Embryonic facial prominence (tissue), 1 donor: ENCODE measurements at regions not wholly inside any gene's neighbourhood (a gene's known extent, or its start where the extent isn't known, plus 50 kb on each side); places are given as distances from the start of the nearest gene placed in this dataset.
"Not testable (repeated sequence)": the region's sequence is repeated elsewhere in the genome, so short reads cannot be mapped to it uniquely, and the experiment has no call there.

Experiments used
- DNase-seq: peaks from one replicate; pipeline ENCODE4 v3.0.0-alpha.2; 2016; ENCODE audit errors: extremely low spot score

DNA sequence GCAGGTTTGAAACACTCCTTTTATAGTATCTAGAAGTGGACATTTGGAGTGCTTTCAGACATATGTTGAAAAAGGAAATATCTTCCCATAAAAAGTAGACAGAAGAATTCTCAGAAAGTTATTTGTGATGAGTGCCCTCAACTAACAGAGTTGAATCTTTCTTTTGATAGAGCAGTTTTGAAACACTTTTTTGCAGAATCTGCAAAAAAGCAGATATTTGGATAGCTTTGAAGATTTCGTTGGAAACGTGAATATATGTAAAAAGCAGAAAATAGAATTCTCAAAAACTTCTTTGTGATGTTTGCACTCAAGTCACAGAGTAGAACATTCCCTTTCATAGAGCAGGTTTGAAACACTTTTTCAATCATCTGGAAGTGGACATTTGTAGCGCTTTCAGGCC lies 676.4 kb upstream of the ZNF337 start:
- DNase-seq, result not testable (repeated sequence)

DNA sequence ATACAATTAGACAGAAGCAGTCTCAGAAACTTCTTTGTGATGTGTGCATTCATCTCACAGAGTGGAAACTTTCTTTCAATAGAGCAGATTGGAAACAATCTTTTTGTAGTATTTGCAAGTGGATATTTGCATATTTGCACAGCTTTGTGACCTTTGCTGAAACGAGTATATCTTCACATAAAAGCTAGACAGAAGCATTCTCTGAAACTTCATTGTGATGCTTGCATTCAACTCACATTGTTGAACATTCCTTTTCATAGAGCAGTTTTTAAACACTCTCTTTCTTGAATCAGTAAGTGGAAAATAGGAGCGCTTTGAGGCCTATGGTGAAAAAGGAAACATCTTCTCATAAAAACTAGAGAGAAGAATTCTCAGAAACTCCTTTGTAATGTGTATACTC lies 657.9 kb upstream of the ZNF337 start:
- DNase-seq, result no peak

DNA sequence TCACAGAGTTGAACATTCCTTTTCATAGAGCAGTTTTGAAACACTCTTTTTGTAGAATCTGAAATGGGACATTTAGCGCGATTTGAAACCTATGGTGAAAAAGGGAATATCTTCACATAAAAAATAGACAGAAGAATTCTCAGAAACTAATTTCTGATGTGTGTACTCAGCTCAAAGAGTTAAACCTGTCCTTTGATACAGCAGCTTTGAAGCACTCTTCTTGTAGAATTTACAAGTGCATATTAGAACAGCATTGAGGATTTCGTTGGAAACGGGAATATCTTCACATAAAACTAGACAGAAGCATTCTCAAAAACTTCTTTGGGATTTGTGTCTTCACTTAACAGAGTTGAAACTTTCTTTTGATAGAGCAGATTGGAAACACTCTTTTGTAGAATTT lies 650.7 kb upstream of the ZNF337 start:
- DNase-seq, result no peak

DNA sequence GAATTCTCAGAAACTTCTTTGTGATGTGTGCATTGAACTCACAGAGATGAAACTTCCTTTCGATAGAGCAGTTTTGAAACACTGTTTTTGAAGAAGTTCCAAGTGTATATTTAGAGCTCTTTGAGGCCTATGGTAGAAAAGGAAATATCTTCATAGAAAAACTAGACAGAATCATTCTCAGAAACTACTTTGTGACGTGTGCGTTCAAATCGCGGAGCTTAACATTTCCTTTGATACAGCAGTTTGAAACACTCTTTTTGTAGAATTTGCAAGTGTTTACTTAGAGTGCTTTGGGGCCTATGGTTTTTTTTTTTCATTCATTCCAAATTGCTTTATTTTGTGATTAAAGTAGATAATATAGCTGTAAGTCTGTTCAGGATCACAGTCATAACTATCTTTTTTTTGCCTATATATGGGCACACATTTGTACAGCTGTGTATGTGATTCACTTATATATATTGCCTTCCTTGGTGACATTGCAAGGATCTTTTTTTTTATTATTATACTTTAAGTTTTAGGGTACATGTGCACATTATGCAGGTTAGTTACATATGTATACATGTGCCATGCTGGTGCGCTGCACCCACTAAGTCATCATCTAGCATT lies 643.9 kb upstream of the ZNF337 start:
- DNase-seq, result not testable (repeated sequence)

DNA sequence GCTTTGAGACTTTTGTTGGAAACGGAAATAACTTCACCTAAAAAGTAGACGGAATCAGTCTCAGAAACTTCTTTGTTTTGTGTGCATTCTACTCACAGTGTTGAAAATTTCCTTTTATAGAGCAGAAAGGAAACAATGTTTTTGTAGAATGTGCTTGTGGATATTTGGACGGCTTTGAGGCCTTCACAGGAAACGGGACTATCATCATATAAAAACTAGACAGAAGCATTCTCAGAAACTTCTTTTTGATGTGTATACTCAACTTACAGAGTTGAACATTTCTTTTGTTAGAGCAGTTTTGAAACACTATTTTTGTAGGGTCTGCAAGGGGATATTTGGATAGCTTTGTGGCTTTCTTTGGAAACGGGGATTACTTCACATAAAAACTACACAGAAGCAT lies 627.5 kb upstream of the ZNF337 start:
- no peak for DNase-seq

DNA sequence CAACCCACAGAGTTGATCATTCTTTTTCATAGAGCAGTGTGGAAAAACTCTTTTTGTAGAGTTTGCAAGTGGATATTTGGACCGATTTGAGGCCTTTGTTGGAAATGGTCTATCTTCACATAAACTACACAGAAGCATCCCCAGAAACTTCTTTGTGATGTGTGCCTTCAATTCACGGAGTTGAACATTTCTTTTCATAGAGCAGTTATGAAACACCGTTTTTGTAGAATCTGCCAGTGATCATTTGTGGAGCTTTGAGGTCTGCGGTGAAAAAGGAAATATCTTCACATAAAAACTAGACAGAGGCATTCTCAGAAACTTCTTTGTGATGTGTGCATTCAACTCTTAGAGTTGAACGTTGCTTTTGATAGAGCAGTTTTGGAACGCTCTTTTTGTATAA lies 618.4 kb upstream of the ZNF337 start:
- DNase-seq, result no peak

DNA sequence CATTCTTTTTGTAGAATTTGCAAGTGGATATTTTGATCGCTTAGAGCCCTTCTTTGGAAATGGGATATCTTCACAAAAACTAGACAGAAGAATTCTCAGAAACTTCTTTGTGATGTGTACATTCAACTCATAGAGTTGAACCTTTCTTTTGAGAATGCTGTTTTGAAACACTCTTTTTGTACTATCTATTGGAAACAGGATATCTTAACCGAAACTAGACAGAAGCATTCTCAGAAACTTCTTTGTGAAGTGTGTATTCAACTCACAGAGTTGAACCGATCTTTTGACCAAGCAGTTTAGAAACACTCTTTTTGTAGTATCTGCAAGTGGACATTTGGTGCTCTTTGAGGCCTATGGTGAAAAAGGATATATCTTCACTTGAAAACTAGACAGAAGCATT lies 613.1 kb upstream of the ZNF337 start:
- not testable (repeated sequence) for DNase-seq

DNA sequence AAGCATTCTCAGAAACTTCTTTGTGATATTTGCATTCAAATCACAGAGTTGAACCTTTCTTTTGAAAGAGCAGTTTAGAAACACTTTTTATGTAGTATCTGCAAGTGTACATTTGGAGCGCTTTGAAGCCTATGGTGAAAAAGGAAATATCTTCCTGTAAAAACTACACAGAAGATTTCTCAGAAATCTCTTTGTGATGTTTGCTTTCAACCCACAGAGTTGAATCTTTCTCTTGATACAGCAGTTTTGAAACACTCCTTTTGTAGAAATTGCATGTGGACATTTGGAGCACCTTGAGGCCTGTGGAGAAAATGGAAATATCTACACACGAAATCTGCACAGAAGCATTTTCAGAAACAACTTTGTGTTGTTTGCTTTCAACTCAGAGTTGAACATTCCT lies 612.3 kb upstream of the ZNF337 start:
- no peak for DNase-seq

DNA sequence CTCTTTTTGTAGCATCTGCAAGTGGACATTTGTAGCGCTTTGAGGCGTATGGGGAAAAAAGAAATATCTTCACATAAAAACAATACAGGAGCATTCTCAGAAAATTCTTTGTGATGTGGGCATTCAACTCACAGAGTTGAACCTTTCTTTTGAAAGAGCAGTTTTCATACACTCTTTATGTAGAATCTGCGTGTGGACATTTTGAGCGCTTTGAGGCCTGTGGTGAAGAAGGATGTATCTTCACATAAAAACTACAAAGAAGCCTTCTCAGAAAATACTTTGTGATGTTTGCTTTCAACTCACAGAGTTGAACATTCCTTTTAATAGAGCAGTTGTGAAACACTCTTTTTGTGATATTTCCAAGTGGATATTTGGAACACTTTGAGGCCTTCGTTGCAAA lies 598.4 kb upstream of the ZNF337 start:
- DNase-seq, result no peak

DNA sequence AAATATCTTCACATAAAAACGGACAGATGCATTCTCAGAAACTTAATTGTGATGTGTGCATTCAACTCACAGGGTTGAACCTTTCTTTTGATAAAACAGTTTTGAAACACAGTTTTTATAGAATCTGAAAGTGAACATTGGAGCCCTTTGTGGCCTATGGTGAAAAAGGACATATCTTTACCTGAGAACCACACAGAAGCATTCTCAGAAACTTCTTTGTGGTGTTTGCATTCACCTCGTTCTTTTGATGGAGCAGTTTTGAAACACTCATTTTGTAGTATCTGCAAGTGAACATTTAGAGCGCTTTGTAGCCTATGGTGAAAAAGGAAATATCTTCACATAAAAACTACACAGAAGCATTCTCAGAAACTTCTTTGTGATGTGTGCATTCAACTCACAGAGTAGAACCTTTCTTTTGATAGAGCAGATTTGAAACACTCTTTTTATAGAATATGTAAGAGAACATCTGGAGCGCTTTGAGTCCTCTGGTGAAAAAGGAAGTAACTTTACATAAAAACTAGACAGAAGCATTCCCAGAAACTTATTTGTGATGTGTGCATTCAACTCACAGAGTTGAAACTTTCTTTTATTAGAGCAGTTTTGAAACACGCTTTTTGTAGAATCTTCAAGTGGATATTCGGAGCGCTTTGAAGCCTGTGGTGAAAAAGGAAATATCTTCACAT lies 591.9 kb upstream of the ZNF337 start:
- not testable (repeated sequence) for DNase-seq

DNA sequence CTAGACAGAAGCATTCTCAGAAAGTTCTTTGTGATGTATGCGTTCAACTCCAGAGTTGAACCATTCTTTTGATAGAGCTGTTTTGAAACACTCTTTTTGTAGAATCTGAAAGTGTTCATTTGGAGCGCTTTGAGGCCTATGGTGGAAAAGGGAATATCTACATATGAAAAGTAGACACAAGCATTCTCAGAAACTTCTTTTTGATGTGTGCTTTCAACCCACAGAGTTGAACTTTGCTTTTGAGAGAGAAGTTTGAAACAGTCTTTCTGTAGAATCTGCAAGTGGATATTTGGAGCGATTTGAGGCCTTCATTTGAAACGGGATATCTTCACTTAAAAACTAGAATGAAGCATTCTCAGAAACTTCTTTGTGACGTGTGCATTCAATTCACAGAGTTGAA lies 582.6 kb upstream of the ZNF337 start:
- DNase-seq, result no peak

DNA sequence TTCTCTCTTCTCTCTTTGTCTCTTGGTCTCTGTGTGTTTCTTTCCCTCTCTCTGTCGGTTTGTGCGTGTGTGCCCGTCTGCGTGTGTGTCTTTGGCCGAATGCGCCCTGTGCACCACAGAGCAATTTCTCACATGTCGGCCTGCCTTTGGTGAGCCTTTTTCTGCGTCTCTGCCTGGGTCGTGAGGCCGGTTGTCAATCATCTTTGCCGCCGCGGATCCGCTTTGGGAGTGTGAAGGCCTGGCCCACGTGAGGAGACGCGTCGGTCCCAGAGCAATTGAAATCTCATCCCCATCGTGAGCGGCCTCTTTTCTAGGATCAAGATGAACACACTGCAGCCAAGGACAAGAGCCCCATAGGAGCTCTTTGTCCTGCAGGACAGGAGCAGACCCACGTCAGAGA lies 580.7 kb upstream of the ZNF337 start:
- DNase-seq, result no peak

DNA sequence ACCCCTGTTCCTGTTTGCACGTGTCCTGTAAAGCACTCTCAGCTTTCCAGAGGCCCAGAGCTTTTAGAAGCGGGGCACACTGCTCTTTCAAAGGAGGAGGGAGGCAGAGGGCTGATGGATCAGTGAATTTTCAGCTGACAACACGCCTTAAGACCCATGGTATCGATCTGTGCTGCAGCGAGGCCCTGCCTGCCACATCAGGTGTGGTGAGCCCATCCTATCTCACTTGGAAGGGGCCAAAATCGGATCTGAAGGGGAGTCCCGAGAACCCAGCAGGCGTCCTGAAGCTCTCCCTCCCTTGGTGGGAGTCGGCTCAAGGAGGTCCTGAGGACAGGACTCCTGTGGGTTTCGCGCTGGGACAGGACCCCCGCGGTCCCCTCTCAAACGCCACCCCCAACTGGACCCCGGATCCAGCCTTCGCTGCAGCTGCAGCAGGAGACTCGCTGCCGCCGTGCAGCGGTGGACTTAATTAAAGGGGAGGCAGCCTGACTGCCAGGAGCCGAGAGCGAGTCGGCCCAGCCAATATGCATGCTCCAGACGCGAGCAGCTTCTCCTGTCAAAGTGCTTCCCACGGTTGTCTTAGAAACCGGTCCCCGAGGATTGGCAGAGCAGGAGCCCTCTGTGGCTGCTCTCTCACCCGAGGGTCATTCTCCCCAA lies 580.0 kb upstream of the ZNF337 start:
- DNase-seq, result no peak

DNA sequence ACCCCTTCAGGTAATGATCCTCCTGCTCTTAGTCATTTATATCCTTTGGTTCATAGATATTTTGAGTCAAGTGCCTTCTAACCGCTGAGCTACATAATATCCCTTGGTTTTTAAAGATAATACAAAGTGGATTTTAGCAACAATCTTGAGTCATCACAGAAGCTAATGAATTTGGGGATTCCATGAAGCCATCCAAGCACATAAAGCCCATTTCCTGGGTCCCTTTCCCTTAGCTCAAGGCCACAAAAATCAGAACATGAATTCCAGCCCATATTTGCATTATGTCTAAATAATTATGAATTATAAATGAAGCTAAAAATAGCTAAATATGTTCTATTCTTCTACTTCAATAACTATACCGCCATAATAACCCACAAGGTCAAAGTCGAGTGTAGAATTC lies 572.1 kb upstream of the ZNF337 start:
- DNase-seq, result not testable (repeated sequence)

DNA sequence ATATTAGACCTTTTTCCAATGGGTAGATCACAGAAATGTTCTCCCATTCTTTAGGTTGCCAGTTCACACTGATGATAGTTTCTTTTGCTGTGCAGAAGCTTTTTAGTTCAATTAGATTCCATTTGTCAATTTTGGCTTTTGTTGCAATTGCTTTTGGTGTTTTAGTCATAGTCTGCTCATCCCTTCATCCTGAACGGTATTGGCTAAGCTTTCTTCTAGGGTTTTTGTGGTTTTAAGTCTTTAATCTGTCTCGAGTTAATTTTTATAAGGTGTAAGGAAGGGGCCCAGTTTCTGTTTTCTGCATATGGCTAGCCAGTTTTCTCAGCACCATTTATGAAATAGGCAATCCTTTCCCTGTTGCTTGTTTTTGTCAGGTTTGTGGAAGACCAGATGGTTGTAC lies 564.3 kb upstream of the ZNF337 start:
- not testable (repeated sequence) for DNase-seq

DNA sequence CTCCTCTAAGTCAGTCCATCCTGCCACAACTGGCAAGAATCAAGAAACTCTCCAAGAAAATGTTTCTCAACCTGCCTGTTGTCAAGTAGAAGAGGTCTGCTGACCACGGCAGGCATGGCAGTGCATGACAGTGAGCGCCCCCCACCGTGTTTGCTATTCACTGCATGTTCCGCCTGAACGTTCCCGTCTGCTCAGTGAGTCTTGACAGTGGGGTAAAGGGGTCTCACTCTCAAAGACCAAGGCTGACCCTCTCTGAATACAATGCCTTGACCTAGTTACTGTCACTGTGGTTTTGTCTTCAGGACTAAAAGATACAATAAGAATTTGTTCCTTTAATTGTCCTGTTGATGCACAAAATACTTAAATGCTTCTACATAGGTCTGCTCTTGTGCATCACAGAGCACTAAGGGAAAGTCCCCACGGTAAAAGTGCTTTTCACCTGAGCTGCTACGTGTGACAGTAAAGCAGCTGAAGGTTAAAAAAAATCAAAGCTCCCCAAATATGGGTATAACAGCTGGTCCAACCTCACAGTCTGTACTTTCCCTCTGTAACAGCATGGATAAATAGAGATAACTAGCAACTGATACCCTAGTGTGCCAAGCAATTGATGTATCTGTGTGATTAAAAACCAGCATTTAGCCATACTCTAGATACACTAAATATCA lies 555.8 kb upstream of the ZNF337 start:
- not testable (repeated sequence) for DNase-seq

DNA sequence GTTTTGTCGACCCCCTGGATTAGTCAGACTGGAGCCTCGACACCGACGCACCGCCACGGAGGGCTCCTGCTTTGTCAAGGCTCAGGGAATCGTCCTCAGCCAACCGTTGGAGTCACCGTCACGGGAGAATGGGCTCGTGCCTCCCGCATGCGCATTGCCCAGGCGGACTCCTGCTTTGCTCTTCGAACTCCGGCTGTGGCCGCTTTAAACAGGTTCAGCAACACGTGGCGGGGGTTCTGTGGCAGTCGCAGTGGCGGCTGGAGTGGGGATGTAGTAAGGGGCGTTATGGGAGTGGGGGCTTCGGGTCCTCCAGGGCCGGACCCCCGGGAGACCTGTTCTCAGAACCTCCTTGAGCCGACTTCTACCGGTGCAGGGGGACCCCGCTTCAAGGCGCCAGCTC lies 554.7 kb upstream of the ZNF337 start:
- not testable (repeated sequence) for DNase-seq

DNA sequence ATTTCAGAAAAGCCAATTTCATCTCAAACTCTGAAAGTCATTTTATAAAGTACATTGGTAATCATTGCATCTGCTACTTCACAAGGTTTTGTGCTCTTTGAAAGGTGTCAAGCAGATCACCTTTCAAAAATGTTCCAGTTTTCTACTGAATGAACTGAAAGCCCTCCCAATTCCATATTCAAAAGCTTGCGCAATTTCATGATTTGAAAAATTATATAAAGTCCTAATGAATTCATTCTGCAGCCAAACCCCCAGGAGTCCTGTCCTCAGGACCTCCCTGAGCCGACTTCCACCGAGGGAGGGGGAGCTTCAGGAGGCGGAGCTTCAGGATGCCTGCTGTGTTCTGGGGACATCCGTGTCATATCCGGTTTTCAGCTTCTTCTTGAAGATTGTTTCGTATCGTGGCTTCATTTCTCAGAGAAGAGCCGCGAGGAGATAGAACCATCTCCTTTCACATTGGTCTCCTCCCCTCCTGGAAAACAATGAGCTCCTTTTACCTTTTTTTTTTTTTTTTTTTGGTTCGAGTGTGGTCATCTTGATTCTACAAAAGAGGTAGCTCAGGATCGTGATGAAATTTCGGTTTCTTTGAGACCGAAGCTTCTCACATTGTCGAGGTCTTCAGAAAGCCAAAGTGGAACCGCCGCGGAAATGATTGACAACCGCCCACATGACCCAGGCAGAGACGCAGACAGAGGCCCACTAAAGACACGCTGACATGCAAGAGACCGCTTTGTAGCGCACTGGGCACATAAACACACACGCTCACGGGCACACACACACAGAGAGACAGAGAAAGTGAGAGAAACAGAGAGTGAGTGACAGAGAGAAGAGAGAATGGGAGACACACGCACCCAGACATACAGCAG lies 553.8 kb upstream of the ZNF337 start:
- not testable (repeated sequence) for DNase-seq

DNA sequence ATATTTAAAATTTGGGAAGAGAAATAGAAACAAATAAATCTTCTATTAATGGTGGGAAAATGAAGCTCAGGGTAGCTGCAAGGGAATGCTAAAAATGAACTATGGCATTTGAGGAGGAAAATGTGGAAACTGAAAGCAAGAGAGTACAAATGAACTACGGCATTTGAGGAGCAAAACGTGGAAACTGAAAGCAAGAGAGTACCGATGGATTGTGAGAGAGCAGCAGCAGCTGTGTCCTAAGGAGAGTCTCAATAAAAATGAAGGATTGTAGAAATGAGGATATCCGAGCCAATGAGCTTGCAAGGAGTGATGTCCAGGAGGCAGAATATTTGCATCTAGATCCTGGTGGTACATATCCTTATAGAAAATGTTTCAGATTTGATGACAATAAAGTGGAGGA lies 547.1 kb upstream of the ZNF337 start:
- DNase-seq, result no peak

DNA sequence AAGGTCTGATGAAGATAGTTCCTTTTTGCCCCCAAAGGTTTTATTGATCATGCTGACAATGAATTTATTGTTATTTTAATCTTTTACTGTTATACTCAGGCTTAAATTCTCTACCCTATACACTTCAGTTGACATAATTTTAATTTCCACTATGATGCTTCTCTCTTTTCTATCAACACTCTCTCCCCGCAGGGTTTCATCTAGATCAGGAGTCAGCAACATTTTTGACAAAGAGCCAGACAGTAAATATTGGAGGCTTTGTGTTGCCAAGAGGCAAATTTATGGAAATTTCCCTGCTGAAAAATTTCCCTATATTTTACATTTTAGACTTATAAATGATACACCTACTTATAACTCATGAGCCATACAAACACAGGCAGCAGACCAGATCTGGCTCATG lies 524.0 kb upstream of the ZNF337 start:
- not testable (repeated sequence) for DNase-seq

DNA sequence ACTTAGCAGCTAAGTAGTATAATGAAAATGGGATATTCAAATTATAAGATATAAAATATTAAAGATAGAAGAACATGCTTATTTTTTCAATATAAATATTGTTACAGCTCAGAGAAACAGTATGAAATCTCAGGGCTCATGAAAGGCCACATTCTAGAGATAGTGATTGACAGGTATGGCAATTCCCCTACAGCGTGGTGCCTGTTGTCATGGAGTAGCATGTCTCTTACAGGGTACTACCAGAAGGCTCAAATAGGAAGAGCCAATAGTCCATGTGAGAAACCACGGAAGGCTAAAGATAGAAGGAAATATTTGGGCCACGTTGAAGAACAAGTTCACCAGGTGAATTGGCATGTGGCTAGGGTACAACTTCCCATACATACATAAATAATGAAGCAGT lies 522.9 kb upstream of the ZNF337 start:
- not testable (repeated sequence) for DNase-seq

DNA sequence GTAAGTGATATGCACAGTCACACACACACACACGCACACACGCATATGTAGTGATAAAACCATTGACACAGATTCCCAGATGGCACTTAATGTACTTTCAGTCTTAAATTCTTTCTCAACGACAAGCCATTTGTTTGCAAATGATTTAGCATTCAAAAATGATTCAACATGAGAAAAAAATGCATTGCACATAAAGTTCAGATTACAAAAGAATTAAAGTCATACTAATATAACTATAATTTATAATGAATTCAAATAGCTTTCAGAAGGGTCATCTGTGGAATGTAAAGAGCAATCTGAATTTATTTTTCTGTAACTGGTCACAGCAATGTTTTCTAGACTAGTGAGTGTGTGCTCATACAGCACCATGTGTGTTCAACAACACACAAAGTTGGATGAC lies 521.6 kb upstream of the ZNF337 start:
- DNase-seq, result no peak
